ENCODE measurements at regions not wholly inside any gene's neighbourhood (a gene's known extent, or its start where the extent isn't known, plus 50 kb on each side); places are given as distances from the start of the nearest gene placed in this dataset.

DNA sequence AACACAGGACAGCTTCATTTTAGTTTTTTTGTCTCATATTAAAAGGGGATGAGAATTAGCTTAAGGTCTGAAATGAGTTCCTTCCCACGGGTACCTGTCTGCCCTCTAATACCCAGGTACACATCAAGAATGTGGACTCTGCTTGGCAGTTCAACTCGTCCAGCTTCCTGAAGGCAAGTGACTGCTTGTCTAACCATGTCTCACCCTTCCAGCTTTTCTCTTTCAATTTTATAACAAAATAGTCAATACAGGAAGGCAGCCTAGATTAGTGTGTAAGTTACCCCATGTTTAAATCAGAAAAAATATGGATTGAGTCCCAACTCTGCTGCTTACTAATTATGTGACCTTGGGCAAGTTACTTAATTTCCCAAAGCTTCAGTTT lies 50.5 kb upstream of the C5orf46 start:
- TF ChIP-seq POLR2A (IDR thresholded peaks at IDR 0.05) (no peak), CTCF (IDR thresholded peaks at IDR 0.05) (no peak), EP300 (IDR thresholded peaks at IDR 0.05) (no peak)

All from upper lobe of left lung (tissue), 4 donors.